NCI-H524 (cell line): ENCODE measurements at regions not wholly inside any gene's neighbourhood (a gene's known extent, or its start where the extent isn't known, plus 50 kb on each side); places are given as distances from the start of the nearest gene placed in this dataset.

ENCODE experiments used
- DNase-seq, 2 experiments: peaks; one replicate each; lab custom pipeline; 2025; lab: John Stamatoyannopoulos, UW

GRCh38 chrX:39144956-39145355 lies 343.7 kb downstream of the MID1IP1 start:
- DNase-seq = peak; percentile 8 to 28

GRCh38 chrX:39145859-39146258 lies 344.6 kb downstream of the MID1IP1 start:
- DNase-seq = no peak

- peak; percentile 43 to 70 for DNase-seq
Observed at GRCh38 chrX:39149761-39150160, 348.5 kb downstream of the MID1IP1 start.

- peak in 1 of 2 experiments; percentile 30 for DNase-seq
Observed at GRCh38 chrX:39150220-39150619, 349.0 kb downstream of the MID1IP1 start.

- peak in 1 of 2 experiments; percentile 67 for DNase-seq
Observed at GRCh38 chrX:39150621-39151020, 349.4 kb downstream of the MID1IP1 start.

- peak; percentile 77 to 85 for DNase-seq
Observed at GRCh38 chrX:39152106-39152649, 350.9 kb downstream of the MID1IP1 start.

- DNase-seq = peak in 1 of 2 experiments; percentile 13
Observed at GRCh38 chrX:39156051-39156450, 354.8 kb downstream of the MID1IP1 start.

GRCh38 chrX:39157006-39157405 lies 355.7 kb downstream of the MID1IP1 start:
- DNase-seq = no peak

GRCh38 chrX:39157796-39158195 lies 356.5 kb downstream of the MID1IP1 start:
- DNase-seq = no peak

GRCh38 chrX:39158801-39159657 lies 357.8 kb downstream of the MID1IP1 start:
- peak; percentile 93 to 96 for DNase-seq

- DNase-seq = no peak
Observed at GRCh38 chrX:39159921-39160507, 358.8 kb downstream of the MID1IP1 start.

- no peak for DNase-seq
Observed at GRCh38 chrX:39161611-39162255, 360.5 kb downstream of the MID1IP1 start.

GRCh38 chrX:39162322-39162735 lies 361.1 kb downstream of the MID1IP1 start:
- no peak for DNase-seq

- DNase-seq = no peak
Observed at GRCh38 chrX:39163581-39164126, 362.4 kb downstream of the MID1IP1 start.

GRCh38 chrX:39164212-39164611 lies 363.0 kb downstream of the MID1IP1 start:
- DNase-seq = peak; percentile 7 to 70

GRCh38 chrX:39165185-39165584 lies 363.9 kb downstream of the MID1IP1 start:
- DNase-seq = no peak

- DNase-seq = no peak
Observed at GRCh38 chrX:39165773-39166172, 364.5 kb downstream of the MID1IP1 start.

- no peak for DNase-seq
Observed at GRCh38 chrX:39167791-39168190, 366.5 kb downstream of the MID1IP1 start.

GRCh38 chrX:39168609-39169008 lies 367.4 kb downstream of the MID1IP1 start:
- DNase-seq = no peak

- DNase-seq = no peak
Observed at GRCh38 chrX:39169976-39170375, 368.7 kb downstream of the MID1IP1 start.

GRCh38 chrX:39170464-39170863 lies 369.2 kb downstream of the MID1IP1 start:
- DNase-seq = no peak

- DNase-seq = no peak
Observed at GRCh38 chrX:39171686-39172085, 370.4 kb downstream of the MID1IP1 start.
